ENCODE measurements at regions not wholly inside any gene's neighbourhood (a gene's known extent, or its start where the extent isn't known, plus 50 kb on each side); places are given as distances from the start of the nearest gene placed in this dataset.
A peak's percentile ranks its signal among the peaks of the same experiment; 100 is the strongest.

GRCh38 chr4:62170235-62170634 lies 970.1 kb downstream of the ADGRL3 start:
- H3K36me3 ChIP-seq (ENCODE audit: control insufficient read depth, insufficient read depth, low read length): no peaks in the 10 kb centered on the region
- no peak overlapping the region for H3K27ac ChIP-seq (ENCODE audit: low read depth, low read length)
- H3K36me3 Mint-ChIP-seq (ENCODE audit: low read depth): no peaks in the 10 kb centered on the region
- DNase-seq: no peak
- H3K9me3 Mint-ChIP-seq: peaks cover 6% of the 10 kb centered on the region
- H3K4me3 ChIP-seq (ENCODE audit: low read length): no peak overlapping the region
- no peak overlapping the region for H3K4me3 Mint-ChIP-seq
- WGBS, 2 experiments (ENCODE audit: insufficient coverage in 1 of 2, insufficient read length in 1 of 2): 97% methylated on average over 1 of the region's 1 CpG; no CpG with 5 or more reads in 1 of the 2 experiments
- no peaks in the 10 kb centered on the region for H3K27me3 ChIP-seq (ENCODE audit: control insufficient read depth, insufficient read depth, low read length, poor library complexity, severe bottlenecking)
- H3K27me3 Mint-ChIP-seq (ENCODE audit: insufficient read depth): no peaks in the 10 kb centered on the region
- no peak overlapping the region for H3K9ac ChIP-seq (ENCODE audit: extremely low read depth, low read length, poor library complexity, severe bottlenecking)
- TF ChIP-seq CTCF (conservative IDR thresholded peaks at IDR 0.05): no peak
- H3K4me1 ChIP-seq (ENCODE audit: control insufficient read depth, insufficient read depth, low read length): peaks cover 4% of the 10 kb centered on the region
- no peaks in the 10 kb centered on the region for H3K9me3 ChIP-seq (ENCODE audit: control insufficient read depth, low read length)
- H3K4me1 Mint-ChIP-seq: peaks cover 3% of the 10 kb centered on the region
- no peak overlapping the region for H3K27ac Mint-ChIP-seq

DNA sequence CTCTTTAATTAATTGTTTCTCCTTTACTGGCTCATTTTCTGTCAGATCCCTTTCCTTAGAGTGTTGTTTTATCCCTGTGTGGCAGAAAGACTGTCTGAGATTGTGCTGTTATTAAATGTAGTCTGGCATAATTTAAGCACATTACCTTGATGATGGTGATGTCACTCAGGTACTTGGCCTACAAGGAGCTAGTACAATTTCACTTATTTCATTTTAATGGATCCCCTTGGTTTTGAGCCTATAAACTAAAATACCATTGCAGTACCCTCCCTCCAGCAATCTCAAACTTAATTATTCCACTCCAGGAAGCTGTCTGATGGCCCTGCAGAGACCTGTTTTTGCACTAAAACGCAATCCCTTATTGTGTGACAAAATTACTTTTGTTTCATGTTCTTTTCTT lies 968.6 kb downstream of the ADGRL3 start:
- Mint-ChIP-seq H3K4me1 (peaks cover 8% of the 10 kb centered on the region), H3K36me3 (ENCODE audit: low read depth) (no peaks in the 10 kb centered on the region), H3K27me3 (ENCODE audit: insufficient read depth) (no peaks in the 10 kb centered on the region), H3K4me3 (no peak overlapping the region), H3K27ac (no peak overlapping the region), H3K9me3 (peaks cover 6% of the 10 kb centered on the region)
- Histone ChIP-seq H3K9ac (ENCODE audit: extremely low read depth, low read length, poor library complexity, severe bottlenecking) (no peak overlapping the region), H3K36me3 (ENCODE audit: control insufficient read depth, insufficient read depth, low read length) (no peaks in the 10 kb centered on the region), H3K27ac (ENCODE audit: low read depth, low read length) (no peak overlapping the region), H3K9me3 (ENCODE audit: control insufficient read depth, low read length) (no peaks in the 10 kb centered on the region), H3K27me3 (ENCODE audit: control insufficient read depth, insufficient read depth, low read length, poor library complexity, severe bottlenecking) (no peaks in the 10 kb centered on the region), H3K4me3 (ENCODE audit: low read length) (no peak overlapping the region), H3K4me1 (ENCODE audit: control insufficient read depth, insufficient read depth, low read length) (no peaks in the 10 kb centered on the region)
- DNase-seq: no peak
- 100% methylated on average over 1 of the region's 1 CpG for WGBS, 2 experiments (ENCODE audit: insufficient coverage in 1 of 2, insufficient read length in 1 of 2)
- TF ChIP-seq CTCF (conservative IDR thresholded peaks at IDR 0.05): no peak

DNA sequence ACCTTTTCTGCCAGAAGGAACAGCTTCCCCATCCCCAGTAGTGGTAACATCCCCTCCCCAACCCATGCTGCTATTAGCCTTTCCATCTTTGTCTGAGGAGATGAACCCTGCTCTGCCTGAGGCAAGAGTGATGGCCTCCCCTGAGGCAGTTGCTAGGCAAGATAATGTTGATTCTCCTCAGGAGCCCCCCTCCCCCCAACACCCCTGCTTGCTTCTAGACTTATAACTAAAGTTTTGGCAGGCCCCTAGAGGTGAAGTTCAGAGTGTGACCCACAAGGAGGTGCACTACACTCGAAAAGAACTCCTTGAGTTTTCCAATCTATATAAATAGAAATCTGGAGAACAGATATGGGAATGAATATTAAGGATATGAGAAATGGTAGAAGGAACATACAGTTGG lies 962.5 kb downstream of the ADGRL3 start:
- peak; percentile 56 for DNase-seq
- peak; percentile 50 for TF ChIP-seq CTCF (conservative IDR thresholded peaks at IDR 0.05)
- WGBS, 2 experiments (ENCODE audit: insufficient coverage in 1 of 2, insufficient read length in 1 of 2): 100% methylated on average over 1 of the region's 1 CpG; no CpG with 5 or more reads in 1 of the 2 experiments
- no peak overlapping the region for H3K4me3 ChIP-seq (ENCODE audit: low read length)
- no peaks in the 10 kb centered on the region for H3K36me3 ChIP-seq (ENCODE audit: control insufficient read depth, insufficient read depth, low read length)
- H3K9me3 Mint-ChIP-seq: peaks cover 6% of the 10 kb centered on the region
- H3K4me1 ChIP-seq (ENCODE audit: control insufficient read depth, insufficient read depth, low read length): no peaks in the 10 kb centered on the region
- peaks cover 5% of the 10 kb centered on the region for H3K4me1 Mint-ChIP-seq
- no peaks in the 10 kb centered on the region for H3K27me3 ChIP-seq (ENCODE audit: control insufficient read depth, insufficient read depth, low read length, poor library complexity, severe bottlenecking)
- H3K9me3 ChIP-seq (ENCODE audit: control insufficient read depth, low read length): no peaks in the 10 kb centered on the region
- no peak overlapping the region for H3K9ac ChIP-seq (ENCODE audit: extremely low read depth, low read length, poor library complexity, severe bottlenecking)
- H3K27me3 Mint-ChIP-seq (ENCODE audit: insufficient read depth): no peaks in the 10 kb centered on the region
- no peaks in the 10 kb centered on the region for H3K36me3 Mint-ChIP-seq (ENCODE audit: low read depth)
- no peak overlapping the region for H3K27ac ChIP-seq (ENCODE audit: low read depth, low read length)
- no peak overlapping the region for H3K4me3 Mint-ChIP-seq
- H3K27ac Mint-ChIP-seq: no peak overlapping the region
